ENCODE measurements at regions not wholly inside any gene's neighbourhood (a gene's known extent, or its start where the extent isn't known, plus 50 kb on each side); places are given as distances from the start of the nearest gene placed in this dataset.

DNA sequence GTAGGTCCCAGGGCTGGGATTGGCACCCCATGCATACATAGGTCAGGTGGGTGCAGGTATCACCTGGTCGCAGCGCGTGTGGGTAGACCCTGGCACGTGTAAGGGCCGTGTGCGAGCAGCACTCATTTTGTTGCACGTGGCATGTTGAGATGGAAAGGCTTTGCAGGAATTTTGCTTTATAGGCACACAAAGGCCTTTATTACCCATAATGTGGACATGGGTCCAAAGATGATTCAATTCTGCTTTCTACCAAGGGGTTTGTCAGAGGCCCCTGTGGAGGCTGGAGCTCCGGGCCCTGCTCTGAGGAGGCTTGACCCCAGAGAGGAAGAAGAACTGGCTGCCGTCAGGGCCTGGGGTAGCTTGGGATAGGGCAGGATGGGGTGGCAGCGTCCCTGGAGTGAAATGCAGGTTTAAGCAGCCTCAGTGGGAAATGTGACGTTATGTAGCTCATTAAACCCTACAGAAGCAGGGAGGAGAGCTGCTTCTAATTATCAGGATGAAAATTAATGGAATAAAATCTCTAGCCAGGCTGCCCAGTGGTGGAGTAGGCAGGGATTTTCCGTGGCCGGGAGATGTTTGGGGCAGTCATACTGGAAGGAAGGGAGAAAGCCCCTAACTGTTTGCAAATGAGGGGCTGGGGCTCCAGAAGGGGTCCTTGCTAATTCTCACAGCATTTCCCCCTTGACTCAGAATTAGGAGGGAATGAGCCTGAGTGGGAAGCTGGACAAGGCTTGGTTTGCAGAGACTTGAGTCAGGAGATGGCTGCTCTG is 103.3 kb upstream of the PITX1 start:
- Histone ChIP-seq H3K9me3 (ENCODE audit: low read length) (no peaks in the 10 kb centered on the region), H3K79me2 (ENCODE audit: insufficient read depth, low read length) (no peaks in the 10 kb centered on the region), H2AFZ (ENCODE audit: low read length) (no peak overlapping the region), H3K27ac (ENCODE audit: extremely low read length, insufficient read depth, low read length) (no peak overlapping the region), H3K27me3 (ENCODE audit: control insufficient read depth in 1 of 2, insufficient read depth in 2 of 2, low read length in 2 of 2) (no peaks in the 10 kb centered on the region), H4K20me1 (ENCODE audit: insufficient read depth, low read length) (no peaks in the 10 kb centered on the region), H3K9ac (ENCODE audit: insufficient read depth, low read depth, low read length) (no peak overlapping the region), H3K36me3 (replicated peaks in 1 of 2; ENCODE audit: control insufficient read depth in 1 of 2, insufficient read depth in 2 of 2, low read length in 2 of 2) (no peaks in the 10 kb centered on the region), H3K4me1 (ENCODE audit: insufficient read depth, low read length) (peaks cover 58% of the 10 kb centered on the region), H3K4me2 (ENCODE audit: low read depth, low read length) (no peak overlapping the region), H3K4me3 (replicated peaks in 1 of 3; ENCODE audit: insufficient read depth in 1 of 3, low read depth in 2 of 3, low read length in 3 of 3) (no peak overlapping the region)
- TF ChIP-seq RNF2 (conservative IDR thresholded peaks at IDR 0.05; ENCODE audit: low read depth): no peak
- ATAC-seq (no peak), DNase-seq (ENCODE audit: low spot score) (no peak), FAIRE-seq (no peak)
- in situ Hi-C loops (cut with HindIII; ENCODE audit: extremely low pct_ligation_motif_present, low pct_unique_long_range_greater_than_20kb): no loop called here
- intact Hi-C loops (cut with micrococcal nuclease; ENCODE audit: unreplicated experiment): no loop called here
- WGBS (ENCODE audit: low lambda C conversion rate): 95% methylated on average over 13 of the region's 13 CpGs
- BruUV-seq (replicated peaks): no TSS peak
- CTCF ChIA-PET (ENCODE audit: low intra/inter-chr PET ratio, low total read pairs): no interaction called here
- POLR2A ChIA-PET: no interaction called here

GRCh38 chr5:135136546-135136945 is 102.5 kb upstream of the PITX1 start:
- no peaks in the 10 kb centered on the region for H3K9me3 ChIP-seq (ENCODE audit: low read length)
- ChIA-PET POLR2A (no interaction called here), CTCF (ENCODE audit: low intra/inter-chr PET ratio, low total read pairs) (no interaction called here)
- ATAC-seq (no peak), DNase-seq (ENCODE audit: low spot score) (no peak), FAIRE-seq (no peak)
- no peak overlapping the region for H3K4me2 ChIP-seq (ENCODE audit: low read depth, low read length)
- intact Hi-C loops (cut with micrococcal nuclease; ENCODE audit: unreplicated experiment) (no loop called here), in situ Hi-C loops (cut with HindIII; ENCODE audit: extremely low pct_ligation_motif_present, low pct_unique_long_range_greater_than_20kb) (no loop called here)
- H3K79me2 ChIP-seq (ENCODE audit: insufficient read depth, low read length): no peaks in the 10 kb centered on the region
- H3K27ac ChIP-seq (ENCODE audit: extremely low read length, insufficient read depth, low read length): no peak overlapping the region
- H4K20me1 ChIP-seq (ENCODE audit: insufficient read depth, low read length): no peaks in the 10 kb centered on the region
- no peak overlapping the region for H3K4me3 ChIP-seq (replicated peaks in 1 of 3; ENCODE audit: insufficient read depth in 1 of 3, low read depth in 2 of 3, low read length in 3 of 3)
- peaks cover 50% of the 10 kb centered on the region for H3K4me1 ChIP-seq (ENCODE audit: insufficient read depth, low read length)
- H2AFZ ChIP-seq (ENCODE audit: low read length): no peak overlapping the region
- no peak overlapping the region for H3K9ac ChIP-seq (ENCODE audit: insufficient read depth, low read depth, low read length)
- TF ChIP-seq ZIK1 (CRISPR knock-in tag; IDR thresholded peaks at IDR 0.05; ENCODE audit: borderline replicate concordance, low read depth) (no peak), SSRP1 (CRISPR knock-in tag; IDR thresholded peaks at IDR 0.05) (no peak), KDM3A (CRISPR knock-in tag; IDR thresholded peaks at IDR 0.05; ENCODE audit: low read depth) (no peak), ZBTB7B (CRISPR knock-in tag; IDR thresholded peaks at IDR 0.05) (no peak), KLF15 (CRISPR knock-in tag; IDR thresholded peaks at IDR 0.05; ENCODE audit: borderline replicate concordance) (no peak), XBP1 (CRISPR knock-in tag; IDR thresholded peaks at IDR 0.05) (no peak)
- 78% methylated on average over 1 of the region's 2 CpGs for WGBS (ENCODE audit: low lambda C conversion rate)
- no TSS peak for BruUV-seq (replicated peaks)
- no peaks in the 10 kb centered on the region for H3K36me3 ChIP-seq (replicated peaks in 1 of 2; ENCODE audit: control insufficient read depth in 1 of 2, insufficient read depth in 2 of 2, low read length in 2 of 2)
- H3K27me3 ChIP-seq (ENCODE audit: control insufficient read depth in 1 of 2, insufficient read depth in 2 of 2, low read length in 2 of 2): no peaks in the 10 kb centered on the region

Measured in HepG2 (cell line).